ENCODE measurements at regions not wholly inside any gene's neighbourhood (a gene's known extent, or its start where the extent isn't known, plus 50 kb on each side); places are given as distances from the start of the nearest gene placed in this dataset.

GRCh38 chr20:10109641-10110040 lies 74.9 kb downstream of the ANKEF1 start:
- H3K4me3 ChIP-seq (ENCODE audit: low read depth, low read length): no peak overlapping the region
- no peak for FAIRE-seq
- H3K36me3 ChIP-seq (ENCODE audit: control insufficient read depth, insufficient read depth, low read length): no peaks in the 10 kb centered on the region
- no peaks in the 10 kb centered on the region for H3K27me3 ChIP-seq (ENCODE audit: control insufficient read depth, insufficient read depth, low read length)
- no peak for TF ChIP-seq CTCF (IDR thresholded peaks at IDR 0.05; ENCODE audit: insufficient read depth, low read length, severe bottlenecking)
- DNase-seq (ENCODE audit: low read depth): no peak

GRCh38 chr20:10110151-10110550 lies 75.4 kb downstream of the ANKEF1 start:
- H3K36me3 ChIP-seq (ENCODE audit: control insufficient read depth, insufficient read depth, low read length): no peaks in the 10 kb centered on the region
- DNase-seq (ENCODE audit: low read depth): peak; percentile 88
- H3K4me3 ChIP-seq (ENCODE audit: low read depth, low read length): no peak overlapping the region
- no peak for TF ChIP-seq CTCF (IDR thresholded peaks at IDR 0.05; ENCODE audit: insufficient read depth, low read length, severe bottlenecking)
- no peaks in the 10 kb centered on the region for H3K27me3 ChIP-seq (ENCODE audit: control insufficient read depth, insufficient read depth, low read length)
- no peak for FAIRE-seq

- FAIRE-seq: no peak
- H3K27me3 ChIP-seq (ENCODE audit: control insufficient read depth, insufficient read depth, low read length): no peaks in the 10 kb centered on the region
- TF ChIP-seq CTCF (IDR thresholded peaks at IDR 0.05; ENCODE audit: insufficient read depth, low read length, severe bottlenecking): no peak
Measured at GRCh38 chr20:10111139-10111958, 76.6 kb downstream of the ANKEF1 start.

GRCh38 chr20:10111959-10112250 lies 77.1 kb downstream of the ANKEF1 start:
- H3K4me3 ChIP-seq (ENCODE audit: low read depth, low read length): no peak overlapping the region
- no peaks in the 10 kb centered on the region for H3K36me3 ChIP-seq (ENCODE audit: control insufficient read depth, insufficient read depth, low read length)
- FAIRE-seq (no peak), DNase-seq (ENCODE audit: low read depth) (no peak)
- TF ChIP-seq CTCF (IDR thresholded peaks at IDR 0.05; ENCODE audit: insufficient read depth, low read length, severe bottlenecking): no peak
- H3K27me3 ChIP-seq (ENCODE audit: control insufficient read depth, insufficient read depth, low read length): no peaks in the 10 kb centered on the region

More at GRCh38 chr20:10111139-10111958, 76.6 kb downstream of the ANKEF1 start:
- DNase-seq (ENCODE audit: low read depth): peak; percentile 40
- H3K36me3 ChIP-seq (ENCODE audit: control insufficient read depth, insufficient read depth, low read length): no peaks in the 10 kb centered on the region
- H3K4me3 ChIP-seq (ENCODE audit: low read depth, low read length): no peak overlapping the region

- TF ChIP-seq CTCF (IDR thresholded peaks at IDR 0.05; ENCODE audit: insufficient read depth, low read length, severe bottlenecking): no peak
- Histone ChIP-seq H3K27me3 (ENCODE audit: control insufficient read depth, insufficient read depth, low read length) (no peaks in the 10 kb centered on the region), H3K36me3 (ENCODE audit: control insufficient read depth, insufficient read depth, low read length) (no peaks in the 10 kb centered on the region), H3K4me3 (ENCODE audit: low read depth, low read length) (no peak overlapping the region)
- DNase-seq (ENCODE audit: low read depth) (peak; percentile 79), FAIRE-seq (no peak)
Measured at GRCh38 chr20:10113746-10114145, 79.0 kb downstream of the ANKEF1 start.

GRCh38 chr20:10114598-10114997 lies 79.8 kb downstream of the ANKEF1 start:
- Histone ChIP-seq H3K27me3 (ENCODE audit: control insufficient read depth, insufficient read depth, low read length) (no peaks in the 10 kb centered on the region), H3K4me3 (ENCODE audit: low read depth, low read length) (no peak overlapping the region), H3K36me3 (ENCODE audit: control insufficient read depth, insufficient read depth, low read length) (no peaks in the 10 kb centered on the region)
- DNase-seq (ENCODE audit: low read depth) (no peak), FAIRE-seq (no peak)
- no peak for TF ChIP-seq CTCF (IDR thresholded peaks at IDR 0.05; ENCODE audit: insufficient read depth, low read length, severe bottlenecking)
